OCI-LY1 (cell line): ENCODE measurements at regions not wholly inside any gene's neighbourhood (a gene's known extent, or its start where the extent isn't known, plus 50 kb on each side); places are given as distances from the start of the nearest gene placed in this dataset.

ENCODE experiments used
- H2AFZ ChIP-seq: fragments of 200-600 bp; sonication (generic), shearing (Covaris generic); 2 replicates; pipeline ENCODE4 v1.6.0; 2014; ENCODE audit warnings: antibody characterized with exemption, mild to moderate bottlenecking, low read length
- H3F3A ChIP-seq: fragments of 200-600 bp; sonication (generic), shearing (Covaris generic); 2 replicates; pipeline ENCODE4 v1.6.0; 2014; ENCODE audit warnings: mild to moderate bottlenecking, antibody characterized with exemption, low read length, moderate library complexity; ENCODE audit not compliant: insufficient read depth
- H3K27ac ChIP-seq: fragments of 200-600 bp; sonication (generic); 2 replicates; pipeline ENCODE4 v1.5.1; 2014; ENCODE audit warnings: low read length, mixed run types, mild to moderate bottlenecking, low read depth; ENCODE audit not compliant: poor library complexity, severe bottlenecking
- H3K27me3 ChIP-seq: fragments of 200-600 bp; sonication (generic); 2 replicates; pipeline ENCODE4 v1.6.0; 2014; ENCODE audit warnings: antibody characterized with exemption, mild to moderate bottlenecking, low read length, moderate library complexity; ENCODE audit not compliant: insufficient read depth
- H3K36me3 ChIP-seq: fragments of 200-600 bp; sonication (generic); 2 replicates; pipeline ENCODE4 v1.6.1; 2014; ENCODE audit warnings: mild to moderate bottlenecking, antibody characterized with exemption, low read length, moderate library complexity, mixed read lengths; ENCODE audit not compliant: insufficient read depth
- H3K4me1 ChIP-seq: fragments of 200-600 bp; sonication (generic); 2 replicates; pipeline ENCODE4 v1.5.1; 2014; ENCODE audit warnings: mild to moderate bottlenecking, low read length, moderate library complexity; ENCODE audit not compliant: insufficient read depth, severe bottlenecking
- H3K4me2 ChIP-seq: fragments of 200-600 bp; sonication (generic), shearing (Covaris generic); 2 replicates; pipeline ENCODE4 v1.6.1; 2014; ENCODE audit warnings: low read length
- H3K4me3 ChIP-seq: fragments of 200-600 bp; sonication (generic); 2 replicates; pipeline ENCODE4 v1.5.1; 2014; ENCODE audit warnings: low read length, low read depth, mild to moderate bottlenecking, mixed read lengths; ENCODE audit not compliant: poor library complexity, severe bottlenecking
- H3K79me2 ChIP-seq: fragments of 200-600 bp; shearing (Covaris generic); 2 replicates; pipeline ENCODE4 v1.6.1; 2016; ENCODE audit warnings: mixed run types, low read length, mixed read lengths; ENCODE audit not compliant: insufficient read depth
- H3K9ac ChIP-seq: fragments of 200-600 bp; sonication (generic), shearing (Covaris generic); 2 replicates; pipeline ENCODE4 v1.6.1; 2014; ENCODE audit warnings: mild to moderate bottlenecking, low read length, mixed read lengths
- H3K9me2 ChIP-seq: fragments of 200-600 bp; sonication (generic), shearing (Covaris generic); 2 replicates; pipeline ENCODE4 v1.6.1; 2014; ENCODE audit warnings: low read depth, mild to moderate bottlenecking, low read length, mixed read lengths
- H3K9me3 ChIP-seq: fragments of 200-600 bp; shearing (Covaris generic); 2 replicates; pipeline ENCODE4 v1.6.1; 2014; ENCODE audit warnings: low read length, mixed read lengths
- H4K20me1 ChIP-seq: fragments of 200-600 bp; sonication (generic), shearing (Covaris generic); 2 replicates; pipeline ENCODE4 v1.6.0; 2016; ENCODE audit warnings: mild to moderate bottlenecking, low read length; ENCODE audit not compliant: insufficient read depth
- EZH2 ChIP-seq: fragments of 200-600 bp; sonication (generic), shearing (Covaris generic); IDR thresholded peaks from 2 replicates; pipeline ENCODE4 v1.8.0; 2017; ENCODE audit warnings: borderline replicate concordance, mixed run types, mild to moderate bottlenecking, antibody characterized with exemption, low read length, moderate library complexity, mixed read lengths
- TF ChIP-seq, protein P1 (sequence below): fragments of 200-600 bp; sonication (generic), shearing (Covaris generic); IDR thresholded peaks from 2 replicates; pipeline ENCODE4 v1.5.1; 2017; ENCODE audit warnings: mild to moderate bottlenecking, antibody characterized with exemption, low read length, moderate library complexity, mixed read lengths

DNA sequence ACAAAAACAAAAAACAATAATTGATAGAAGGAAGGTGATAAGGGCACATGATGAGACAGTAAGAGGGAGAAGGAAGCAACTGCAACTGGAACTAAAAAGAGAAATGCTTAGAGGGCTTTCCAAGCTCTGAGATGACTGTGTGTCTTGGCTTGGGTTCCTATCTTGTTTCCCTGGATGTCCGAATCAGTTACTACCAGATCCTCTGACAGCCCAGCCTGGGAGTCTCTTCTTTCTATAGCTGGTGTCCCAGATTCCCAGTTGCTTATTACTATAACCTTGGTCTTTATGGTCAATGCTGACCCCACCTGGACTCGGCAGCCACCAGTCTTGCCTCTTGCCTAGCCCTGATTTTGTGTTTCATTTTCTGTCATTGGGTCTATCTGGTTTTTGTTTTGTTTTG, 116.4 kb downstream of the RFC3 start:
- Histone ChIP-seq H3K79me2 (no peaks in the 10 kb centered on the region), H2AFZ (no peak overlapping the region), H3K27ac (no peak overlapping the region), H3K27me3 (no peaks in the 10 kb centered on the region), H3K36me3 (no peaks in the 10 kb centered on the region; the same call in 1 of the 2 replicates), H4K20me1 (no peaks in the 10 kb centered on the region), H3K9me3 (no peaks in the 10 kb centered on the region), H3K4me3 (no peak overlapping the region), H3K4me1 (peaks cover 20% of the 10 kb centered on the region), H3K4me2 (no peak overlapping the region), H3K9ac (no peak overlapping the region), H3F3A (no peaks in the 10 kb centered on the region), H3K9me2 (no peaks in the 10 kb centered on the region)
- TF ChIP-seq, protein P1, sequence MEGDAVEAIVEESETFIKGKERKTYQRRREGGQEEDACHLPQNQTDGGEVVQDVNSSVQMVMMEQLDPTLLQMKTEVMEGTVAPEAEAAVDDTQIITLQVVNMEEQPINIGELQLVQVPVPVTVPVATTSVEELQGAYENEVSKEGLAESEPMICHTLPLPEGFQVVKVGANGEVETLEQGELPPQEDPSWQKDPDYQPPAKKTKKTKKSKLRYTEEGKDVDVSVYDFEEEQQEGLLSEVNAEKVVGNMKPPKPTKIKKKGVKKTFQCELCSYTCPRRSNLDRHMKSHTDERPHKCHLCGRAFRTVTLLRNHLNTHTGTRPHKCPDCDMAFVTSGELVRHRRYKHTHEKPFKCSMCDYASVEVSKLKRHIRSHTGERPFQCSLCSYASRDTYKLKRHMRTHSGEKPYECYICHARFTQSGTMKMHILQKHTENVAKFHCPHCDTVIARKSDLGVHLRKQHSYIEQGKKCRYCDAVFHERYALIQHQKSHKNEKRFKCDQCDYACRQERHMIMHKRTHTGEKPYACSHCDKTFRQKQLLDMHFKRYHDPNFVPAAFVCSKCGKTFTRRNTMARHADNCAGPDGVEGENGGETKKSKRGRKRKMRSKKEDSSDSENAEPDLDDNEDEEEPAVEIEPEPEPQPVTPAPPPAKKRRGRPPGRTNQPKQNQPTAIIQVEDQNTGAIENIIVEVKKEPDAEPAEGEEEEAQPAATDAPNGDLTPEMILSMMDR = no peak
- no peak for TF ChIP-seq EZH2

- Histone ChIP-seq H3K9me2 (no peaks in the 10 kb centered on the region), H2AFZ (no peak overlapping the region), H3K79me2 (no peaks in the 10 kb centered on the region), H3K4me3 (no peak overlapping the region), H3K27me3 (no peaks in the 10 kb centered on the region), H3K4me1 (peaks cover 20% of the 10 kb centered on the region), H3K9ac (no peak overlapping the region), H3K27ac (no peak overlapping the region), H3K4me2 (no peak overlapping the region), H4K20me1 (no peaks in the 10 kb centered on the region), H3K36me3 (no peaks in the 10 kb centered on the region; the same call in 1 of the 2 replicates), H3K9me3 (no peaks in the 10 kb centered on the region), H3F3A (no peaks in the 10 kb centered on the region)
- TF ChIP-seq EZH2 = no peak
- TF ChIP-seq, protein P1 = no peak
These were observed 117.0 kb downstream of the RFC3 start for GRCh38 chr13:33934951-33935371.

GRCh38 chr13:33935969-33936368, 118.0 kb downstream of the RFC3 start:
- Histone ChIP-seq H3F3A (no peaks in the 10 kb centered on the region), H3K27ac (no peak overlapping the region), H3K4me3 (no peak overlapping the region), H3K36me3 (no peaks in the 10 kb centered on the region; the same call in 1 of the 2 replicates), H4K20me1 (no peaks in the 10 kb centered on the region), H3K27me3 (no peaks in the 10 kb centered on the region), H3K4me2 (no peak overlapping the region), H3K9ac (no peak overlapping the region), H3K79me2 (no peaks in the 10 kb centered on the region), H3K4me1 (peaks cover 18% of the 10 kb centered on the region), H3K9me2 (no peaks in the 10 kb centered on the region), H2AFZ (no peak overlapping the region), H3K9me3 (no peaks in the 10 kb centered on the region)
- TF ChIP-seq, protein P1 = no peak
- TF ChIP-seq EZH2 = no peak
